Fibroblast of upper back skin (primary cell): ENCODE measurements at regions not wholly inside any gene's neighbourhood (a gene's known extent, or its start where the extent isn't known, plus 50 kb on each side); places are given as distances from the start of the nearest gene placed in this dataset.
"Not testable (repeated sequence)": the region's sequence is repeated elsewhere in the genome, so short reads cannot be mapped to it uniquely, and the experiment has no call there.

Experiments used
- DNase-seq: peaks from one replicate; pipeline ENCODE4 v3.0.0-alpha.2; 2013

GRCh38 chr9:73053543-73053942 lies 98.1 kb upstream of the ANXA1 start:
- no peak for DNase-seq

- DNase-seq = peak; percentile 8
Measured at GRCh38 chr9:73050887-73051550, 98.2 kb upstream of the ALDH1A1 start.

GRCh38 chr9:73050065-73050816 lies 97.4 kb upstream of the ALDH1A1 start:
- DNase-seq = peak; percentile 47

- DNase-seq = no peak
Measured at GRCh38 chr9:73049280-73049679, 96.4 kb upstream of the ALDH1A1 start.

GRCh38 chr9:73046769-73047168 lies 93.9 kb upstream of the ALDH1A1 start:
- DNase-seq = no peak

- DNase-seq = not testable (repeated sequence)
Measured at GRCh38 chr9:73044776-73045175, 91.9 kb upstream of the ALDH1A1 start.

- DNase-seq = peak; percentile 19
Measured at GRCh38 chr9:73042155-73042554, 89.3 kb upstream of the ALDH1A1 start.

- DNase-seq = peak; percentile 51
Measured at GRCh38 chr9:73039271-73040263, 86.7 kb upstream of the ALDH1A1 start.

GRCh38 chr9:73038613-73039012 lies 85.8 kb upstream of the ALDH1A1 start:
- DNase-seq = peak; percentile 48

- DNase-seq = no peak
Measured at GRCh38 chr9:73038089-73038509, 85.2 kb upstream of the ALDH1A1 start.

- DNase-seq = peak; percentile 34
Measured at GRCh38 chr9:73037613-73038012, 84.8 kb upstream of the ALDH1A1 start.

- no peak for DNase-seq
Measured at GRCh38 chr9:73034962-73035361, 82.1 kb upstream of the ALDH1A1 start.

- no peak for DNase-seq
Measured at GRCh38 chr9:73031350-73031749, 78.5 kb upstream of the ALDH1A1 start.

GRCh38 chr9:73030370-73031030 lies 77.6 kb upstream of the ALDH1A1 start:
- no peak for DNase-seq

GRCh38 chr9:73029346-73029745 lies 76.5 kb upstream of the ALDH1A1 start:
- no peak for DNase-seq

- DNase-seq = no peak
Measured at GRCh38 chr9:73026375-73026774, 73.5 kb upstream of the ALDH1A1 start.

- no peak for DNase-seq
Measured at GRCh38 chr9:73024601-73025034, 71.8 kb upstream of the ALDH1A1 start.

GRCh38 chr9:73023025-73023541 lies 70.2 kb upstream of the ALDH1A1 start:
- peak; percentile 68 for DNase-seq

- no peak for DNase-seq
Measured at GRCh38 chr9:73022353-73022752, 69.5 kb upstream of the ALDH1A1 start.

GRCh38 chr9:73020877-73021276 lies 68.0 kb upstream of the ALDH1A1 start:
- no peak for DNase-seq

- no peak for DNase-seq
Measured at GRCh38 chr9:73014011-73014410, 61.2 kb upstream of the ALDH1A1 start.

- no peak for DNase-seq
Measured at GRCh38 chr9:73011956-73012355, 59.1 kb upstream of the ALDH1A1 start.
